Stimulated activated CD4-positive, alpha-beta T cell treated with anti-CD3 and anti-CD28 coated beads, Interleukin-12 subunit alpha, Interleukin-12 subunit beta, amount 100 ng/mL, for 48 hours (primary cell): ENCODE measurements at regions not wholly inside any gene's neighbourhood (a gene's known extent, or its start where the extent isn't known, plus 50 kb on each side); places are given as distances from the start of the nearest gene placed in this dataset.
A peak's percentile ranks its signal among the peaks of the same experiment; 100 is the strongest.

Source experiments
- DNase-seq, 3 donors: peaks; one replicate each; pipeline ENCODE4 v3.0.0-alpha.2; 2020; ENCODE audit warnings: low read depth in 2 of 3, low spot score in 1 of 3

- DNase-seq, result no peak
These were observed 117.8 kb upstream of the SPRED2 start for GRCh38 chr2:65550246-65550645.

- DNase-seq, result no peak
These were observed 117.2 kb upstream of the SPRED2 start for GRCh38 chr2:65549631-65550030.

GRCh38 chr2:65549257-65549627, 116.8 kb upstream of the SPRED2 start:
- peak in 2 of 3 donors; percentile 16 to 19 for DNase-seq

- no peak for DNase-seq
These were observed 116.3 kb upstream of the SPRED2 start for GRCh38 chr2:65548576-65549256.

GRCh38 chr2:65548064-65548463, 115.7 kb upstream of the SPRED2 start:
- DNase-seq, result no peak

- DNase-seq, result no peak
These were observed 113.7 kb upstream of the SPRED2 start for GRCh38 chr2:65545837-65546805.

- DNase-seq, result no peak
These were observed 109.4 kb upstream of the SPRED2 start for GRCh38 chr2:65541773-65542172.

- DNase-seq, result no peak
These were observed 107.2 kb upstream of the SPRED2 start for GRCh38 chr2:65539633-65540032.

- DNase-seq, result no peak
These were observed 105.4 kb upstream of the SPRED2 start for GRCh38 chr2:65537651-65538385.

- no peak for DNase-seq
These were observed 104.2 kb upstream of the SPRED2 start for GRCh38 chr2:65536596-65536995.

- DNase-seq, result no peak
These were observed 100.5 kb upstream of the SPRED2 start for GRCh38 chr2:65532937-65533336.

GRCh38 chr2:65532326-65532725, 99.9 kb upstream of the SPRED2 start:
- no peak for DNase-seq

GRCh38 chr2:65530547-65531320, 98.3 kb upstream of the SPRED2 start:
- no peak for DNase-seq

GRCh38 chr2:65529419-65529818, 97.0 kb upstream of the SPRED2 start:
- no peak for DNase-seq

- no peak for DNase-seq
These were observed 95.8 kb upstream of the SPRED2 start for GRCh38 chr2:65528241-65528574.

- no peak for DNase-seq
These were observed 95.2 kb upstream of the SPRED2 start for GRCh38 chr2:65527451-65528240.

GRCh38 chr2:65525616-65526231, 93.3 kb upstream of the SPRED2 start:
- no peak for DNase-seq

GRCh38 chr2:65522922-65523321, 90.5 kb upstream of the SPRED2 start:
- no peak for DNase-seq

- no peak for DNase-seq
These were observed 86.4 kb upstream of the SPRED2 start for GRCh38 chr2:65518751-65519150.
